Kidney (tissue), 13 donors: ENCODE measurements at regions not wholly inside any gene's neighbourhood (a gene's known extent, or its start where the extent isn't known, plus 50 kb on each side); places are given as distances from the start of the nearest gene placed in this dataset.

Experiments used
- DNase-seq, 5 donors: peaks; one replicate each; pipeline ENCODE4 v3.0.0-alpha.2; 2013 to 2020
- FAIRE-seq: peaks from 2 replicates; lab custom pipeline; 2012; peaks lifted over from hg19 to GRCh38; lab: Jason Lieb, UNC
- H3K27ac ChIP-seq, 2 donors: one replicate each; pipeline ENCODE4 v1.7.0; 2013; ENCODE audit warnings: low read depth in 2 of 2, low read length in 2 of 2, inconsistent platforms in 1 of 2
- H3K27me3 ChIP-seq: one replicate; pipeline ENCODE4 v1.7.1; 2013; ENCODE audit warnings: low read length, inconsistent platforms; ENCODE audit not compliant: control insufficient read depth, insufficient read depth
- H3K36me3 ChIP-seq, 3 donors: one replicate each; pipeline versions ENCODE4 v1.7.0 to v1.7.1; 2013; ENCODE audit warnings: low read length in 3 of 3, control low read depth in 1 of 3, inconsistent platforms in 1 of 3; ENCODE audit not compliant: insufficient read depth in 3 of 3, control insufficient read depth in 2 of 3
- H3K4me1 ChIP-seq, 3 donors: one replicate each; pipeline versions ENCODE4 v1.7.0 to v1.7.1; 2013; ENCODE audit warnings: low read length in 3 of 3, inconsistent platforms in 1 of 3, low read depth in 1 of 3; ENCODE audit not compliant: control insufficient read depth in 2 of 3, insufficient read depth in 2 of 3
- H3K4me3 ChIP-seq, 3 donors: one replicate each; pipeline versions ENCODE4 v1.7.0 to v1.8.1; 2013; ENCODE audit warnings: low read length in 3 of 3, control low read depth in 1 of 3, inconsistent platforms in 1 of 3
- H3K9ac ChIP-seq, 3 donors: one replicate each; pipeline versions ENCODE4 v1.7.0 to v1.7.1; 2013; ENCODE audit warnings: low read length in 3 of 3, control low read depth in 1 of 3, inconsistent platforms in 1 of 3
- H3K9me3 ChIP-seq, 3 donors: one replicate each; pipeline versions ENCODE4 v1.7.0 to v1.7.1; 2013; ENCODE audit warnings: low read length in 3 of 3, control low read depth in 1 of 3, inconsistent platforms in 1 of 3; ENCODE audit not compliant: control insufficient read depth in 2 of 3, insufficient read depth in 1 of 3
- intact Hi-C: fragments of 100-400 bp; cut with DNase I; formaldehyde crosslinking; loops from one replicate; pipeline ENCODE4 v1.11.1; 2022
- TF ChIP-seq, protein P1 (sequence below): IDR thresholded peaks from 3 replicates; pipeline ENCODE4 v1.5.1; 2012; ENCODE audit warnings: mild to moderate bottlenecking, moderate library complexity, borderline replicate concordance; ENCODE audit not compliant: insufficient read depth; ENCODE audit errors: extremely low read depth
- donor health status: control.
- donor health status: control.
- donor health status: control.
- donor health status: control.
- donor health status: control.
- donor health status: DM: yes; HTN: yes; CAD: no.
- donor health status: Normal renal cell carcinoma (clear cell type).

DNA sequence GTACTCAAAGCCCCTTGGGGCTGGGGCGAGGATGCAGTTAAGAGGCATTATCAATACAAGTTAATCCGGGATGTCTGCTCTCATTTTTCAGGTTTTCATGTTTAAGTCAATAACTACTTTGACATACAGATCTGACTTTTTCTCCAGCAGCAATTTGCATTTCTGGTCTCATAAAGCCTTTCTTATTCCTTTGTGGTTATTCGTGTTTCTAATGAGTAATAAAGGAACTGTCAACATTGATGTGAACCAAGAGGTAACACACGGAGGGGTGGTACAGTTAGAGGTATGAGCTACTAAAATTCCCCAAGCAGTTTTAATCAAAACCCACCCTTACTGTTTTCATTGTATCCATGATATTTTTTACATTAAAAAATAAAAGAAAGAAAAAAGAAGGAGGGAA is 138.0 kb upstream of the NFIB start:
- peaks cover 0 to 3% (median 0%) of the 10 kb centered on the region in 3 donors for H3K4me1 ChIP-seq
- no peaks in the 10 kb centered on the region for H3K27me3 ChIP-seq
- no peaks in the 10 kb centered on the region for H3K36me3 ChIP-seq
- DNase-seq, result no peak
- no peak overlapping the region for H3K27ac ChIP-seq
- no peak overlapping the region for H3K4me3 ChIP-seq
- no peak for FAIRE-seq
- H3K9me3 ChIP-seq, result no peaks in the 10 kb centered on the region
- TF ChIP-seq, protein P1, sequence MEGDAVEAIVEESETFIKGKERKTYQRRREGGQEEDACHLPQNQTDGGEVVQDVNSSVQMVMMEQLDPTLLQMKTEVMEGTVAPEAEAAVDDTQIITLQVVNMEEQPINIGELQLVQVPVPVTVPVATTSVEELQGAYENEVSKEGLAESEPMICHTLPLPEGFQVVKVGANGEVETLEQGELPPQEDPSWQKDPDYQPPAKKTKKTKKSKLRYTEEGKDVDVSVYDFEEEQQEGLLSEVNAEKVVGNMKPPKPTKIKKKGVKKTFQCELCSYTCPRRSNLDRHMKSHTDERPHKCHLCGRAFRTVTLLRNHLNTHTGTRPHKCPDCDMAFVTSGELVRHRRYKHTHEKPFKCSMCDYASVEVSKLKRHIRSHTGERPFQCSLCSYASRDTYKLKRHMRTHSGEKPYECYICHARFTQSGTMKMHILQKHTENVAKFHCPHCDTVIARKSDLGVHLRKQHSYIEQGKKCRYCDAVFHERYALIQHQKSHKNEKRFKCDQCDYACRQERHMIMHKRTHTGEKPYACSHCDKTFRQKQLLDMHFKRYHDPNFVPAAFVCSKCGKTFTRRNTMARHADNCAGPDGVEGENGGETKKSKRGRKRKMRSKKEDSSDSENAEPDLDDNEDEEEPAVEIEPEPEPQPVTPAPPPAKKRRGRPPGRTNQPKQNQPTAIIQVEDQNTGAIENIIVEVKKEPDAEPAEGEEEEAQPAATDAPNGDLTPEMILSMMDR, result no peak
- intact Hi-C loops, result no loop called here
- H3K9ac ChIP-seq, result no peak overlapping the region

DNA sequence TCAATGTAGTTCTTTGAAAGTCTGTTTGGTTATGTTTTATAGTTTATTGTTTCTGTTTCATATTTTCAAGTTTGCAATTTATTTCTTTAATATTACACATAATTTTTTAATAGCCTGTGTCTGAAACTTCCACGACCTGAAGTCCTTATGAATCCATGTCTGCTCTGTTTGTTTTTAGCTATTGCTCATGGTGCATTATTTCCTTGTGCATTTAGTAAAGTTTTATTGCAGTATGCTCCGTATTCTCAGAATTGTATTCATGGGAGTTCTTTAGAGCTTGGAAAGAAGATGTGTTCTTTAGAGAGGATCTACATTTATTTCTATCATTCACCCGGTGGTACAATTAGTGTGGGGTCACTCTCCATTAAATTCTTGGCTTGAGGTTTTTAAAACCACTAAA is 133.2 kb upstream of the NFIB start:
- FAIRE-seq (no peak), DNase-seq (no peak)
- no peak overlapping the region for H3K4me3 ChIP-seq
- no peak overlapping the region for H3K27ac ChIP-seq
- TF ChIP-seq, protein P1, result no peak
- H3K4me1 ChIP-seq, result no peaks in the 10 kb centered on the region
- H3K9ac ChIP-seq, result no peak overlapping the region
- H3K36me3 ChIP-seq, result no peaks in the 10 kb centered on the region
- intact Hi-C loops, result no loop called here
- H3K27me3 ChIP-seq, result no peaks in the 10 kb centered on the region
- no peaks in the 10 kb centered on the region for H3K9me3 ChIP-seq

DNA sequence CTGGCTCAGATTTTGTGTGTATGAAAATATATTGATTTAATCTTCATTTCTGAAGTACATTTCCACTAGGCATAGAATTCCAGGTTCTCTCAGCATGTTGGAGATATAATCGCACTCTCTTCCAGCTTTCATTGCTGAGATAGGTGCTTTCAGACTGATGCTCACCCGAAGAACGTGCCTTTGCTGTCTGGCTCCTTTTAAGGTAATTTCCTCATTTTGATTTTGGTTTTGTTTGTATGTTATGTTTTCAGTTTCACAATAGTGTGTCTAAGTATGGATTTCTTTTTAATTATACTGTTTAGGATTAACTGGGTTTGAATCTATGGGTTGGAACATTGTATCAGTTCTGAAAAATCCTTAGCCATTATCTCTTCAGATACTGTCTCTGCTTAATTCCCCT is 132.0 kb upstream of the NFIB start:
- no peak overlapping the region for H3K27ac ChIP-seq
- no peaks in the 10 kb centered on the region for H3K36me3 ChIP-seq
- DNase-seq, result no peak
- H3K4me3 ChIP-seq, result no peak overlapping the region
- intact Hi-C loops, result no loop called here
- no peaks in the 10 kb centered on the region for H3K4me1 ChIP-seq
- no peak for FAIRE-seq
- no peak overlapping the region for H3K9ac ChIP-seq
- TF ChIP-seq, protein P1, result no peak
- no peaks in the 10 kb centered on the region for H3K9me3 ChIP-seq
- H3K27me3 ChIP-seq, result no peaks in the 10 kb centered on the region

DNA sequence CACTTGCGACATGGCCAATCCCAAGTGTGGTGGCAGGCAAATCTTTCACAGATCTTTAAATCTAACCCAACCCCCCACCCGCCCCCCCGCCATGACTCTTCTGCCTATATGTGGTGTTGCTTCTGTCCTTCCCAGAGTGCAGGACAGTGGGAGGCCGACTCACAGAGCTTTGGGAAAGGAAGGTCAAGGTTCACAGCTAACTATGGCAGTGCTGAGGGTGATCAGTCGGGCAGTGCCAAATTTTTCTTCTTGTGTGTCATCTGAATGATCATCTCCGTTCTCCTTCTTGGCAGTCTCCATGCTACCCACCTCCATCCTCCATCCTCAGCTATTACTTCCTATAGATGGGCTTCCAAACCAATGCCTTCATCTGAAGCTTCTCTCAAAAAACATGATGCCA is 129.0 kb upstream of the NFIB start:
- H3K4me3 ChIP-seq, result no peak overlapping the region
- no peak for FAIRE-seq
- no peaks in the 10 kb centered on the region for H3K9me3 ChIP-seq
- H3K27me3 ChIP-seq, result no peaks in the 10 kb centered on the region
- TF ChIP-seq, protein P1, result no peak
- H3K36me3 ChIP-seq, result no peaks in the 10 kb centered on the region
- DNase-seq, result no peak
- H3K9ac ChIP-seq, result no peak overlapping the region
- H3K27ac ChIP-seq, result no peak overlapping the region
- intact Hi-C loops, result no loop called here
- no peaks in the 10 kb centered on the region for H3K4me1 ChIP-seq
